ENCODE measurements at regions not wholly inside any gene's neighbourhood (a gene's known extent, or its start where the extent isn't known, plus 50 kb on each side); places are given as distances from the start of the nearest gene placed in this dataset.

DNA sequence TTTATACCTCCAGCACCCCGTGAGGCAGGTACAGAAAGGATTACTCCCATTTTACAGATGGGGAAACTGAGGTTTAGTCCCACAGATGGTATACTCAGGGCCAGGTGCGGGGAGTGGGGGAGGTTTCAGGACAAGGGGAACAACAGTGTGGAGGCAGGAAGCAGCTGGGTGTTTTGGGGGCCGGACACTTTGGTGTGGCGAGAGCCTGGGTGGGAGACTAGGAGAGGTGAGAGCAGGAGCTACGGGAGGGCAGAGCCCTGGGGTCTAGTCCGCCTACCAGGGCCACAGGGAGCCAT lies 61.7 kb downstream of the DIO3 start:
- no peaks in the 10 kb centered on the region for H3K36me3 ChIP-seq (ENCODE audit: control insufficient read depth in 2 of 2, insufficient read depth in 1 of 2, low read length in 2 of 2)
- H3K4me3 ChIP-seq (ENCODE audit: low read depth, low read length), result no peak overlapping the region
- H3K9me3 ChIP-seq (ENCODE audit: control insufficient read depth, insufficient read depth, low read depth, low read length), result no peaks in the 10 kb centered on the region
- no peak overlapping the region for H3K27ac ChIP-seq (ENCODE audit: extremely low read depth, low read depth, low read length)
- ChIA-PET CTCF (no interaction called here), POLR2A (no interaction called here)
- H3K4me1 ChIP-seq (ENCODE audit: control insufficient read depth, insufficient read depth, low read length), result no peaks in the 10 kb centered on the region
- TF ChIP-seq, protein P1, sequence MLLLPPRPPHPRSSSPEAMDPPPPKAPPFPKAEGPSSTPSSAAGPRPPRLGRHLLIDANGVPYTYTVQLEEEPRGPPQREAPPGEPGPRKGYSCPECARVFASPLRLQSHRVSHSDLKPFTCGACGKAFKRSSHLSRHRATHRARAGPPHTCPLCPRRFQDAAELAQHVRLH (tag by site-specific recombination; IDR thresholded peaks at IDR 0.05), result no peak
- TF ChIP-seq ZNF776 (tag by site-specific recombination; IDR thresholded peaks at IDR 0.05; ENCODE audit: borderline replicate concordance) (no peak), ZNF76 (tag by site-specific recombination; IDR thresholded peaks at IDR 0.05; ENCODE audit: borderline replicate concordance, low read depth) (no peak), OSR2 (tag by site-specific recombination; IDR thresholded peaks at IDR 0.05) (no peak), SCRT1 (tag by site-specific recombination; IDR thresholded peaks at IDR 0.05; ENCODE audit: borderline replicate concordance) (no peak), ZNF561 (tag by site-specific recombination; IDR thresholded peaks at IDR 0.05; ENCODE audit: borderline replicate concordance) (no peak), ZNF664 (tag by site-specific recombination; IDR thresholded peaks at IDR 0.05) (no peak), ZBTB20 (tag by site-specific recombination; IDR thresholded peaks at IDR 0.05) (no peak), ZNF473 (tag by site-specific recombination; IDR thresholded peaks at IDR 0.05) (no peak), ZFP41 (tag by site-specific recombination; IDR thresholded peaks at IDR 0.05; ENCODE audit: borderline replicate concordance) (no peak), SP2 (tag by site-specific recombination; IDR thresholded peaks at IDR 0.05) (no peak)
- TF ChIP-seq, protein P2, sequence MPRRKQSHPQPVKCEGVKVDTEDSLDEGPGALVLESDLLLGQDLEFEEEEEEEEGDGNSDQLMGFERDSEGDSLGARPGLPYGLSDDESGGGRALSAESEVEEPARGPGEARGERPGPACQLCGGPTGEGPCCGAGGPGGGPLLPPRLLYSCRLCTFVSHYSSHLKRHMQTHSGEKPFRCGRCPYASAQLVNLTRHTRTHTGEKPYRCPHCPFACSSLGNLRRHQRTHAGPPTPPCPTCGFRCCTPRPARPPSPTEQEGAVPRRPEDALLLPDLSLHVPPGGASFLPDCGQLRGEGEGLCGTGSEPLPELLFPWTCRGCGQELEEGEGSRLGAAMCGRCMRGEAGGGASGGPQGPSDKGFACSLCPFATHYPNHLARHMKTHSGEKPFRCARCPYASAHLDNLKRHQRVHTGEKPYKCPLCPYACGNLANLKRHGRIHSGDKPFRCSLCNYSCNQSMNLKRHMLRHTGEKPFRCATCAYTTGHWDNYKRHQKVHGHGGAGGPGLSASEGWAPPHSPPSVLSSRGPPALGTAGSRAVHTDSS (tag by site-specific recombination; IDR thresholded peaks at IDR 0.05), result no peak
- TF ChIP-seq, protein P3, sequence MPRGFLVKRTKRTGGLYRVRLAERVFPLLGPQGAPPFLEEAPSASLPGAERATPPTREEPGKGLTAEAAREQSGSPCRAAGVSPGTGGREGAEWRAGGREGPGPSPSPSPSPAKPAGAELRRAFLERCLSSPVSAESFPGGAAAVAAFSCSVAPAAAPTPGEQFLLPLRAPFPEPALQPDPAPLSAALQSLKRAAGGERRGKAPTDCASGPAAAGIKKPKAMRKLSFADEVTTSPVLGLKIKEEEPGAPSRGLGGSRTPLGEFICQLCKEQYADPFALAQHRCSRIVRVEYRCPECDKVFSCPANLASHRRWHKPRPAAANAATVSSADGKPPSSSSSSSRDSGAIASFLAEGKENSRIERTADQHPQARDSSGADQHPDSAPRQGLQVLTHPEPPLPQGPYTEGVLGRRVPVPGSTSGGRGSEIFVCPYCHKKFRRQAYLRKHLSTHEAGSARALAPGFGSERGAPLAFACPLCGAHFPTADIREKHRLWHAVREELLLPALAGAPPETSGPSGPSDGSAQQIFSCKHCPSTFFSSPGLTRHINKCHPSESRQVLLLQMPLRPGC (tag by site-specific recombination; IDR thresholded peaks at IDR 0.05), result no peak
- TF ChIP-seq, protein P4, sequence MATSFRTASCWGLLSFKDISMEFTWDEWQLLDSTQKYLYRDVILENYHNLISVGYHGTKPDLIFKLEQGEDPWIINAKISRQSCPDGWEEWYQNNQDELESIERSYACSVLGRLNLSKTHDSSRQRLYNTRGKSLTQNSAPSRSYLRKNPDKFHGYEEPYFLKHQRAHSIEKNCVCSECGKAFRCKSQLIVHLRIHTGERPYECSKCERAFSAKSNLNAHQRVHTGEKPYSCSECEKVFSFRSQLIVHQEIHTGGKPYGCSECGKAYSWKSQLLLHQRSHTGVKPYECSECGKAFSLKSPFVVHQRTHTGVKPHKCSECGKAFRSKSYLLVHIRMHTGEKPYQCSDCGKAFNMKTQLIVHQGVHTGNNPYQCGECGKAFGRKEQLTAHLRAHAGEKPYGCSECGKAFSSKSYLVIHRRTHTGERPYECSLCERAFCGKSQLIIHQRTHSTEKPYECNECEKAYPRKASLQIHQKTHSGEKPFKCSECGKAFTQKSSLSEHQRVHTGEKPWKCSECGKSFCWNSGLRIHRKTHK (tag by site-specific recombination; IDR thresholded peaks at IDR 0.05), result no peak
- TF ChIP-seq, protein P5, sequence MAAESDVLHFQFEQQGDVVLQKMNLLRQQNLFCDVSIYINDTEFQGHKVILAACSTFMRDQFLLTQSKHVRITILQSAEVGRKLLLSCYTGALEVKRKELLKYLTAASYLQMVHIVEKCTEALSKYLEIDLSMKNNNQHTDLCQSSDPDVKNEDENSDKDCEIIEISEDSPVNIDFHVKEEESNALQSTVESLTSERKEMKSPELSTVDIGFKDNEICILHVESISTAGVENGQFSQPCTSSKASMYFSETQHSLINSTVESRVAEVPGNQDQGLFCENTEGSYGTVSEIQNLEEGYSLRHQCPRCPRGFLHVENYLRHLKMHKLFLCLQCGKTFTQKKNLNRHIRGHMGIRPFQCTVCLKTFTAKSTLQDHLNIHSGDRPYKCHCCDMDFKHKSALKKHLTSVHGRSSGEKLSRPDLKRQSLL (tag by site-specific recombination; IDR thresholded peaks at IDR 0.05), result no peak
- TF ChIP-seq, protein P6, sequence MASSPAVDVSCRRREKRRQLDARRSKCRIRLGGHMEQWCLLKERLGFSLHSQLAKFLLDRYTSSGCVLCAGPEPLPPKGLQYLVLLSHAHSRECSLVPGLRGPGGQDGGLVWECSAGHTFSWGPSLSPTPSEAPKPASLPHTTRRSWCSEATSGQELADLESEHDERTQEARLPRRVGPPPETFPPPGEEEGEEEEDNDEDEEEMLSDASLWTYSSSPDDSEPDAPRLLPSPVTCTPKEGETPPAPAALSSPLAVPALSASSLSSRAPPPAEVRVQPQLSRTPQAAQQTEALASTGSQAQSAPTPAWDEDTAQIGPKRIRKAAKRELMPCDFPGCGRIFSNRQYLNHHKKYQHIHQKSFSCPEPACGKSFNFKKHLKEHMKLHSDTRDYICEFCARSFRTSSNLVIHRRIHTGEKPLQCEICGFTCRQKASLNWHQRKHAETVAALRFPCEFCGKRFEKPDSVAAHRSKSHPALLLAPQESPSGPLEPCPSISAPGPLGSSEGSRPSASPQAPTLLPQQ (tag by site-specific recombination; IDR thresholded peaks at IDR 0.05), result no peak
- TF ChIP-seq, protein P7, sequence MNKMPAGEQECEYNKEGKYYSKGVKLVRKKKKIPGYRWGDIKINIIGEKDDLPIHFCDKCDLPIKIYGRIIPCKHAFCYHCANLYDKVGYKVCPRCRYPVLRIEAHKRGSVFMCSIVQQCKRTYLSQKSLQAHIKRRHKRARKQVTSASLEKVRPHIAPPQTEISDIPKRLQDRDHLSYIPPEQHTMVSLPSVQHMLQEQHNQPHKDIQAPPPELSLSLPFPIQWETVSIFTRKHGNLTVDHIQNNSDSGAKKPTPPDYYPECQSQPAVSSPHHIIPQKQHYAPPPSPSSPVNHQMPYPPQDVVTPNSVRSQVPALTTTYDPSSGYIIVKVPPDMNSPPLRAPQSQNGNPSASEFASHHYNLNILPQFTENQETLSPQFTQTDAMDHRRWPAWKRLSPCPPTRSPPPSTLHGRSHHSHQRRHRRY (tag by site-specific recombination; IDR thresholded peaks at IDR 0.05), result no peak
- TF ChIP-seq, protein P8, sequence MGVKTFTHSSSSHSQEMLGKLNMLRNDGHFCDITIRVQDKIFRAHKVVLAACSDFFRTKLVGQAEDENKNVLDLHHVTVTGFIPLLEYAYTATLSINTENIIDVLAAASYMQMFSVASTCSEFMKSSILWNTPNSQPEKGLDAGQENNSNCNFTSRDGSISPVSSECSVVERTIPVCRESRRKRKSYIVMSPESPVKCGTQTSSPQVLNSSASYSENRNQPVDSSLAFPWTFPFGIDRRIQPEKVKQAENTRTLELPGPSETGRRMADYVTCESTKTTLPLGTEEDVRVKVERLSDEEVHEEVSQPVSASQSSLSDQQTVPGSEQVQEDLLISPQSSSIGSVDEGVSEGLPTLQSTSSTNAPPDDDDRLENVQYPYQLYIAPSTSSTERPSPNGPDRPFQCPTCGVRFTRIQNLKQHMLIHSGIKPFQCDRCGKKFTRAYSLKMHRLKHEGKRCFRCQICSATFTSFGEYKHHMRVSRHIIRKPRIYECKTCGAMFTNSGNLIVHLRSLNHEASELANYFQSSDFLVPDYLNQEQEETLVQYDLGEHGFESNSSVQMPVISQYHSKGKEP (tag by site-specific recombination; IDR thresholded peaks at IDR 0.05), result no peak
